ENCODE measurements at regions not wholly inside any gene's neighbourhood (a gene's known extent, or its start where the extent isn't known, plus 50 kb on each side); places are given as distances from the start of the nearest gene placed in this dataset.
"Not testable (repeated sequence)": the region's sequence is repeated elsewhere in the genome, so short reads cannot be mapped to it uniquely, and the experiment has no call there.

DNA sequence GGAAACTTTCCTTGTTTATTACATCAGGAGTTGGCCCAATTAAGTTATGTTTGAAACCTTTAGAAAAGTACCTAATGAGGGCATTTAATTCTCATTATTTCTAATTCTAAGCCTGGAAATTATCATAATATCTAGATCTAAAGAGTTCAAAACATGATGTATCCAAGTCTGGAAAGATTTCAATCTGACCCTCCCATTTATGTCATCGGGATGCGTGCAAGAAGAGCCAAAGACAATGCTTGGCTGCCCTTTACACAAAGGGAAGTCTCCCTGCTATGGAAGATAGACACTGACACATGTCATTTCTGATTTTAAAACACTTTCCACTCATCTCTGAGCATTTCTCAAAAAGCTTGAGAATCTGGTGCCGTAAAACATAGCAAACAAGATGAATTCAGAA is 222.4 kb downstream of the ANTXR2 start:
- no peak for DNase-seq (ENCODE audit: low read depth in 2 of 2)

DNA sequence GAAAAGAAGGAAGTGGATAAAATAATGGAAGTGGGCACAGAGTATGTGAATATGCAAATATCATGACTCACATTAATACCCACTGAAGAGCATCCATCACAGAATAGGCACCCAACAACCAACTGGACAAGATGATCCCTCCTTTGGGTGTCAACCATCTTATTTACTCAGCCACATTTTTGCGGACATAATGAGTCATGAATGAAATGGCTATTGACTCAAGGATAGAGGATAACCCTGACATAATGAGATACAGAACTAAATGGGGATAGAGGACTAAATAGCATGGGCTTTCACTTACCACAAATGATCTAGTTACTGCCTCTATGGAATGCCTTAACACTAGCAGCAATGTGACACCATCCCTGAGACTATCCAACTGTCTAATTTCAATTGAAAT is 224.7 kb downstream of the ANTXR2 start:
- DNase-seq (ENCODE audit: low read depth in 2 of 2): no peak

DNA sequence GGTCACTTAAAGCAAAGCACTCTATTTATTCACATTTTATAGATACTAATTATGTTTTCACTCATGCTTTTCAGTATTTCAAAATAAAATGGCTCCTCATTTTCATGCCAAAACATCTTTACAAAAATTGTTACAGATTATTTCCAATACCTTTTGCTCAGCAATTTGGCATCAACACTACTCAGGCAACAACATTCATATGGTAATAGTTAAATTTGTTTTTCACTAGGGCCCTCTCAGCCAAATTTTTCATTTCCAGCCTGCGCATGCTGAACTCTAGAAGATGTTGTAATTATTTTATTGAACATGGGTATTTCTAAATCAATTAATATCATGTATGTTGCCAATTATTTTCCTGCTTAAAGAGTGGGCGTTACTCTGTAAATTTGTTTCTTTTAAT is 225.6 kb downstream of the ANTXR2 start:
- DNase-seq (ENCODE audit: low read depth in 2 of 2): no peak

DNA sequence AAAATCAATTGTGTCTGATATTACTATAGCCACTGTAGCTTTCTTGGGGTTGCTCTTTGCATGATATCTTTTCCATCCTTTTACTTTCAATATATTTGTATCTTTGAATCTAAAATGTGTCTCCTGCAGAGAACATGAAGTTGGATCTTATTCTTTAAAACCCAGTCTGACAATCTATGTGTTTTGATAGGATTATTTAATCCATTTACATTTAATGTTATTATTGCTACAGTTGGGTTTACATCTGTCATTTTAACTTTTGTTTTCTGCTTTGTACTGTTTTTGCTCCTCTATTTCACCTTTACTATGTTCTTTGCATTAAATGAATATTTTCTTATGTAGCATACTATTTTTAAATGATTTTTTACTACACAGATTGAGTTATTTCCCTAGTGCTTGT is 230.9 kb downstream of the ANTXR2 start:
- DNase-seq (ENCODE audit: low read depth in 2 of 2): no peak

DNA sequence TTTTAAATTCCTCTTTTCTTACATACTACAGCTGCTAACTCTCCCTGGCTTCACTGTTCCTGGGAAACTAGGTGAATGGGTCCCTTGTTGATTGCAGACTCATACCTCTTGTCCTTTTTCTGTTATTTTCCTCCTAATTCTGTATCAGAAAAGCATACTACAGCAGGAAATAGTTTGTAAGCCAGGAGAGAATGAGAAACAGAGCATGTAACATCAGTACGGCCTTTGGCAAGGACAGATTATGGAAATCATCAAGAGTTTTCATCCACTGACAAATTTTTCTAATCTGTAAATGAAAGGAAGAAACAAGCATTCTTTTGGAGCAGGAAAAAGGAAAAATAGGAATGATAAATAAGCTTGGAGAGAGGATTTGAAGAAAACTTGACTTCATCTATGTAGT is 239.2 kb downstream of the ANTXR2 start:
- DNase-seq (ENCODE audit: low read depth in 2 of 2): no peak

DNA sequence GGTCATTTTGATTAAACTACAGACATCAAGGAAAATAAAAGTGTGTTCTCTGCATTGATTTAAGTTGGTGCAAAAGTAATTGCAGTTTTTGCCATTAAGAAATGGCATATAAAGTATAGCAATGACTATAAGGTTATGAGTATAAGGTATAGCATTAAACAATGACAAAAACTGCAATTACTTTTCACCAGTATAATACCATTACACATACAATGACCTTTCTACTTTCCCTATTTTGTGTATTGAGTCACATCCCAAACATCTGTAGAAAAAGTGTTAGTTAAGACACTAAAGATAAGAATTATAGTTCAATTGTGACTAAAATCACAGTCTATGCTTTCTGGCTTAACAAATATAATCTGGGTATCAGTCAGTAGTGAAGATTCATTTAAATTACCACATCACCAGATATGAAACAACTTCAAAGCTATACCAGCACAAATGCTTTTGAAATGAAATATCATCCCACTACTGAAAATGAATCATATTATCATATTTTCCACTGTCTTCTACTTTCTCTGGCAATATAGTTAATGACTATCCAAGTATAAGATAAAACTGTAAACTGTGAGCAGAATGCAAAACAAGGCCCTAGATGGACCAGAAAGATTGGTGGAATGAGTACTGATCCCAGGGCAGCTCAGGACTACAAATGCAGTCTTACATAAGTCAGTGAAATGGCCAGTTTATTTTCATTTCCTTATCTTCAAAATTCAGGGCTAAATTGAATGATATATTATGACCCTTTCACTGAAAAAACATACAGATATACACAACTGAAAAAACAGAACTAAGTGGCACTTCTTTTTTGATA is 241.1 kb downstream of the ANTXR2 start:
- no peak for DNase-seq (ENCODE audit: low read depth in 2 of 2)

DNA sequence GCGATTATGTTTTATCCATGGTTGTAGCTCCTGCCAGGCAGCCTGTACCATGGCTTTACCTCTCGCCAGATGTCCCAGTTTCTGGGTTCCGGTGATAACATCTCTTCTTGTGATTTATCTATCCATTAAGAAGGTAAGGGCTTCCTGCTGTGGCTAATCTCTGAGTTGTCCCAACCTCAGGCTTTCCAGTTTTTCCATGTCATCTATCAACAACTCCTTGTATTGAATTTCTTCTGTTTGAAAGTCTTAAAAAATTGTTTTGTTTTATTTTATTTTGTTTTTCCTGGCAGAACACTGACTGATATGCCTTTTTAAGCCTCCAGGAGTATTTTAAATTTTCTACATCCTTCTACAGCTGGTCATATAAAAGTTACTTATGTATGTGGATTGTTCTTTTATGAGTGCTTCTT is 241.9 kb downstream of the ANTXR2 start:
- no peak for DNase-seq (ENCODE audit: low read depth in 2 of 2)

DNA sequence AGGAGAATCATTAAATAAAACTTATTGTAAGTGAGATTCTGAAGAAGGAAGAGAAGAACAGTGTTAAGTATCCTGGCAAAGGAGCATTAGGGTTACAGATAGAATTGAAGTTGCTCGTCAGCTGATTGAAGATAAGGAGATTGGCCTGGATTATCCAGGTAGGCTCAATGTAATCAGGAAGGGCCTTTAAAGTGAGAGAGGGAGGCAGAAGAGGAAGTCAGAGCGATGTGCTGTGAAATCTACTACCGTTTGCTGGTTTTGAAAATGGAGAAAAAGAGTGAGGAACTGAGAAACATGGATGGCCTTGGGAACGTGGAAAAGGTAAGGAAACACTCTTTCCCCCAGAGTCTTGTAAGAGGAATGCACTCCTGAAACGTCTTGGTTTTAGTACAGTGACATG is 245.7 kb downstream of the ANTXR2 start:
- DNase-seq (ENCODE audit: low read depth in 2 of 2): no peak

DNA sequence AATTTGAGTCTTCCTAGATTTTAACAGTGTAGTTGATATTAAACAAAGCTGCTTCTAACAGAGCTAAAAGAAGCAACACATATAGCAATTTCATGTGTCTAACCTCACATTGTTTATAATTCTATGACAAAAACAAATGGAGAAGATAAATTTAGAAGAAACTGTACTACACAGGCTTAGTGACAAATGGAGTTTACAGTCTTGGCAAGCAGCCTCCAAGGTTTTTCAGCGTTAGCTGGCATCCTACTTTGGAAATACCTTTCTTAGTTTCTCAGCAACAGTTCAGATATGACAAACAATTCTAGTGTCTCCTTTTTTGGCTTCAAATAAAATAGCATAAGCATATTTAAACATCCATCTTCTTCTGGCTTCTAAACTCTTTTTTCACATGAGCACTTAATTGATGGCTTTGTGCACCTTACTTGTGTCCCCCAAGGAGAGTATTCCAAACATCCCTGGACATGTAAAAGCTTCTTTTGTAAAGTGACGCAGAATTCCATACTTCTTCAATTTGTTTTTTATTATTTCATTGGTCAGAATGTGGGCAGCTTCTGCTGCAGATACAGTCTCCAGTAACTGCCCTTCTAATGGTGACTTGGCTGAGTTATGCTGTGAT is 249.8 kb downstream of the ANTXR2 start:
- no peak for DNase-seq (ENCODE audit: low read depth in 2 of 2)

DNA sequence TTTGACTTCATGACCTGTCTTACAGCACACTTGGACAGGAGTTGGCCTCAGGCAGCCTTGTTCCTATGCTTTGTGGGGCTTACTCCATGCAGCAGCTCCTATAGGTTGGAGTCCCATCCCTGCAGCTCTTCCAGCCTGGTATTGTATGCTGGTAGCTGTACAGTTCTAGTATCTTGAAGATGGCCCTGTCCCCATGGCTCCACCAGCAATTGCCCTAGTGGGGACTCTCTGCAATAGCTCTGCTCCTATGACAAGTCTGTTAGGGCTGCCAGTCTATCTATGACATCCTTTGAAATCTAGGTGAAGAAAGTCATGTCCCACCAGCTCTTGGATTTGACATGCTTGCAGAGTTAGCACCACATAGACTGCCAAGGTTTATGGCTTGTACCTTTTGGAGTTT is 252.6 kb downstream of the ANTXR2 start:
- DNase-seq (ENCODE audit: low read depth in 2 of 2): no peak

DNA sequence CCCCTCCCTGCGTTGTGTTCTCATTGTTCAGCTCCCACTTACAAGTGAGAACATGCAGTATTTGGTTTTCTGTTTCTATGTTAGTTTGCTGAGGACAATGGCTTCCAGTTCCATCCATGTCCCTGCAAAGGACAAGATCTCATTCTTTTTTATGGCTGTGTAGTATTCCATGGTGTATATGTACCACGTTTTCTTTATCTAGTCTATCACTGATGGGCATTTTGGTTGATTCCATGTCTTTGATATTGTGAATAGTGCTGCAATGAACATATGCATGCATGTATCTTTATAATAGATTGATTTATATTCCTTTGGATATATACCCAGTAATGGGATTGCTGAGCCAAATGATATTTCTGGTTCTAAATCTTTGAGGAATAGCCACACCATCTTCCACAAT is 265.1 kb downstream of the ANTXR2 start:
- not testable (repeated sequence) for DNase-seq (ENCODE audit: low read depth in 2 of 2)

DNA sequence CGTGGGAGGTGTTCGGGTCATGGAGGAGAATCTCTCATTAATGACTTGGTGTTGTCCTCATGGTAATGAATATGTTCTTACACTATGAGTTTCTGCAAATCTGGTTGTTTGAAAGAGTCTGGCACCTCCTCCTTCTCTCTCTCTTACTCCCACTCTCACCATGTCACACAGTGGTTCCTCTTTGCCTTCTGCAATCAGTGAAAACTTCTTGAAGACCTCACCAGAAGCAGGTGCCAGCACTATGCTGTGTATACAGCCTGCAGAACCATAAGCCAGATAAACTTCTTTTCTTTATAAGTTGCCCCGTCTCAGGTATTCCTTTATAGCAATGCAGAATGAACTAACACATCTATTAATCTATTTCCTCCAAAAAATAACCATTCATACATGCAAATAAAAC is 275.0 kb downstream of the ANTXR2 start:
- DNase-seq (ENCODE audit: low read depth in 2 of 2): no peak

DNA sequence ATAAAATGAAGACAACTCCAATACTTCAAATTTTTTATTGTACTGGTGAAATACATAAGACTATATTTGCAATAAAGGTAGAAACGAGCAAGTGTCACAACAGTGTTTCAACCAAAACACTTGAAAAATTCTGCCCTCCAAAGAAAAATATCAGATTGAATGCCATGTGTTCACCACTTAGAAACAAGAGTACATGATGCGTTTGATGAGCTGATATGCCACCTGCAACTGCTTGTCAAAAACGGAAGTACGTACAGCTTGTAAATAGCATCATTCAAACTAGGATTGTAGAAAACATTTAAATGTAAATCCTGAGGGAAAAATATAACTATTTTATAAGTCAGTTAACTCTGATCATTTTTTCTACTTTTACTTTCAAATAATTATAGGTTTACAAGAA is 276.1 kb downstream of the ANTXR2 start:
- DNase-seq (ENCODE audit: low read depth in 2 of 2): no peak

DNA sequence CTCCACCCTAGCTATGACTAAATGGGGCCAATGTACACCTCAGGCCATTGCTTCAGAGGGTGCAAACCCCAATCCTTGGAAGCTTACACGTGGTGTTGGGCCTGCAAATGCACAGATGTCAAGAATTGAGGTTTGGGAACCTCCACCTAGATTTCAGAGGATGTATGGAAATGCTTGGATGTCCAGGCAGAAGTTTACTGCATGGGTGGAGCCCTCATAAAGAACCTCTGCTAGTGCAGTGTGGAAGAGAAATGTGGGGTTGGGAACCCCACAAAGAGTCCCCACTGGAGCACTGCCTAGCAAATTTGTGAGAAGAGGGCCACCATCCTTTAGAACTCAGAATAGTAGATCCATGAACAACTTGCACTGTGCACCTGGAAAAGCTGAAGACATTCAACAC is 284.1 kb downstream of the ANTXR2 start:
- DNase-seq (ENCODE audit: low read depth in 2 of 2): no peak

DNA sequence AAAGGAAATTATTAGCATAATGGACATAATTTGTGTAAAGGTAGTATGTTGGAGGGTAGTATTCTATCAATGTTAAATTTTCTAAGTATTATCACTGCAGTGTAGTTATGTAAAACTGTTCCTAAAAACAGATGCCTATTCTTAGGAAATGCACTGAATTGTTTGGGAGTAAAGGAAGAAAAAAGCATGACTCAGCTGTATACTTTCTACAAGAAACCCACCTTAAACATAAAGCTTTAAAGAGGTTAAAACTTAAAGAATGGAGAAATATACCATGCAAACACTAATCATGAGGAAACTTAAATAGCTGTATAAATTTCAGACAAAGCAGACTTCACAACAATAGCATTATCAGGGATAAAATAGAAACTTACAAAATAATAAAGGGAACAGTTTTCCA is 292.9 kb downstream of the ANTXR2 start:
- no peak for DNase-seq (ENCODE audit: low read depth in 2 of 2)

DNA sequence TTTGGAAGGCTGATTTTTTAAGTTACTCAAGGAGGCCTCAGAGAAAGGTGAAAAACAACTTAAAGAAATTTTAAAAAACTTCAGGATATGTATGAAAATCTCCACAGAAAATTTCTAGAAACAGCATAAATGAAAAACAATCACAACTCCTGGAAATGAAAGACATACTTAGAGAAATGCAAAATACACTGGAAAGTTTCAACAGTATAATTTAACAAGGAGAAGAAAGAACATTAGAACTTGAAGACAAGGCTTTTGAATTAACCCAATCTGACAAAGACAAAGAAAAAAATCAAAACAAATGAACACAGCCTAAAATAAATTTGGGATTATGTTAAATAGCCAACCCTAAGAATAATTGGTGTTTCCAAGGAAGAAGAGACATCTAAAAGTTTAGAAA is 300.5 kb downstream of the ANTXR2 start:
- no peak for DNase-seq (ENCODE audit: low read depth in 2 of 2)

DNA sequence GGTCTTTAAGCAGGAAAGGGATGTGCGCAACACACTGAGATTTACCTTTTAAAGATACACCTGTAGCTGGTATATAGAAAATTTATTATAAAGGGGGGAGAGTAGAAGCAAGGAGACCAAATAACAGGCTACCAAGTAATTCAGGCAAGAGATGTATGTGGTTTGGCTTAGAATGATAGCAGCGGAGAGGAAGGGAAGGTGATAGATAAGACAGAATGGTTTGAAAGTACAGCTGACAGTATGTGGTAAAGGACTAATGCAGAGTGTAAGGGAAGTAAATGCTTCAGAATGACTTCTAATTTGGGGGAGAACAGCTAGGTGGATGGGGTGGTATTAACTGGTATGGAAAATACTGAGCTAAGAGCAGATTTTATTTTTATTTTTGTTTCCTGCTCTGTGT is 308.9 kb downstream of the ANTXR2 start:
- no peak for DNase-seq (ENCODE audit: low read depth in 2 of 2)

DNA sequence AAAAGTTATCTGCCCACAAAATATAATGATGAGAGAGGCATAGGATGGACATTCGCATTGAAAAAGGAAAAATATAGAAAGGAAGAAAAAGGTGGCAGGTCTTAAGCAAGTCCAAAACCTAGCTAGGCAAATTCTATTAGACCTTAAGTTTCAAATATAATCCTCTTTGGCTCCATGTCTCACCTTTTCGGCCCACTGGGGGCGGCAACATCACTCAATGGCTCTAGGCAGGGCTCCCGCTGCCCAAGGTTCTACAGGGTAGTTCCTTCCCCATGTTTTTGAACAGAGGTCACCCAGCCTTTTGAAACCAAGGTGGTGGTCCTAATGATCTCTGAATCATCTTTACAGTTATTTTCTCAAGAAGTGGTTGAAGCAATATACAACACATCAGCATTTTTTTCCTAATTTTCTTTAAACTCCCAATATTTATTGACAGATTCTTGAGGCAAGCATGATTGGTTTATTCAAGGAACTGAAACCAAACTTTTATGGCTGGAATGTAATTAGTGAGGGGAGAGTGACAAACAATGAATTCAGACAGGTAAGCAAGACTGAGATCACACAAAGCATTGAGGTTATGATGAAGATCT is 309.4 kb downstream of the ANTXR2 start:
- DNase-seq (ENCODE audit: low read depth in 2 of 2): no peak

DNA sequence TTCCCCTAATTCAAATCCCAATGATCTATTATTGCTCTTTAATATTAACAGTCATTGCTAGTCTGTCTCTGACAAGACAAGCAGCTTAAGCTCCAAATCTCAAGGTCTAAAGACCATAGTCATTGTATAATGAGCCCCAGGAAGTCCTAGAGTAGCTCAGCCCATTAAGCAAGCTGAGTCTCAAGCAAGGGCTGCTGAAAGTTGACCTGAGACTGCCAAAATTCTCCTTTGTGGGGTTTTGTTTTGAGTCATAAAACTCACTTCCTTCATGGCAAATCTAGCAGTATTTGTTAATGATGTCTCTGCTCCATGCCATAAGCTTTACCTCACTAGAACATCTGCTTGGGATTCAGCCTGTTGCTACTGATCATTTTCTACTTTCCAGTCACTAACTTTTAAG is 313.2 kb downstream of the ANTXR2 start:
- DNase-seq (ENCODE audit: low read depth in 2 of 2): no peak

DNA sequence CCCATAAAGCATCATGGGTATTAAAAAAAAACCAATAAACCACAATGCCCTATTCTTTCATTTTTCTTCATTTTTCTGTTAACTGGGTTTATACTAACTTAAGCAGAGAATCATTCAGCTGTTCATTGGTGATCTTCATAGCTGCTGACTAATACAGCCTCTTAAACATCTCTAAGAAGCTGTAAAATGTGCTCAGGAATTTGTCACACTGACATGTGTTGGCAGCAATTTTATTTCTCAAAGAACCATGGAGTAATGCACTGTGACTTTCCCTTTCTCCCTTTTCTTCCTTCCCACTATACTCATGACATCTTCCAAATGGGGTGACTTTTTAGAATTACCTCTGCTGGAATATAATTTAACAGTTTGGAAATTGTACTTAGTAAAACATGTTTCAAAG is 315.4 kb downstream of the ANTXR2 start:
- no peak for DNase-seq (ENCODE audit: low read depth in 2 of 2)

DNA sequence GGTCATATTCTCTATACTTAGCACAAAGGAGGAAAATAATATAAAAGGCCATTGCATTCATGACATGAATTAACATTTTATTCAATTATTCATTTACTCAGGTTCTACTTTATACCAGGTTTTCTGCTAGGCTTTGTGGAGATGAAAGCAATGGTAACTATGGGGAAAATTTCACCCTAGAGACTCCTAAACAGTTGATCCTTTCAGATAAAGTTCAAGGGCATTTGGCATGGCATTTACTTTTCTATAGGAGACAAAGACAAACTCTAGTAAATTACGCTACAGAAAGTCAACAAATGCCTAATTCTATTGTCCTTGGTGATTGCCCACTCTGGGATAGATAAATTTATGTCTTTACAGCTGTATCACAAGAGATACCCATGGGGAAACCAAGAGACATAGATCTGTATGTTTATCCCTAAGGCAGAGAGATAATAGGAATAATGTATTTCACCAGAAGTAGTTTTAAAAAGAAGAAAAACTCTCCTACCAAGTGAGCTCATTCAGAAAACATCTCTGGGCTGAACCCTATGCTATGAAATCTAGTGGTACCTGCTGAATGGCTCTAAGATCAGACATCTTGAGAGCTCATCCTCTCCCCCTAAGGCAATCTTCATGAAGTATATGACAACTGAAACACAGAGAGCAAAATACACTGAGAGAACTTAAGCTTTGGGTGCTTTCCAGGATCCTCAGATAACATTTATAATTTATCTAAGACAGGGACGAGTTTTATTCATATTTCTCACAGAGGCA is 316.7 kb downstream of the ANTXR2 start:
- no peak for DNase-seq (ENCODE audit: low read depth in 2 of 2)

DNA sequence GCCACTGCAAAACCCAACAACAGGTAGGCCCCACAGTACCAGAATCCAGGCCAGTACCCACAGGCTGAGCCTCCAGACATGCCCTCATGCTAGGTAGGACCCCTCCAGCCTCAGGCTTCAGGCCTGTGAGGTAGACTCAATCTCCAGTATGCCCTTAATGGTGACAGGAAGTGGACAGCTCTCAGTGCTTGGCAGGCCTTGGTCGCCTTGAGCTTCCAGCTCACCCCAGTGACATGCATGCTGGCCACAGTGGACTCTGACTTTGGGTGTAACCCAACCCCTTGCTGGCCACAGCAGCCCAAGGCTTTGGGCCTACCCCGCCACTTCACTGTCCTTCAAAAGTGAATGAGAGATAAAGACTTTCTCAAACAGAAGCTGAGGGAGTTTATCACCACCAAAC is 324.2 kb downstream of the ANTXR2 start:
- no peak for DNase-seq (ENCODE audit: low read depth in 2 of 2)

DNA sequence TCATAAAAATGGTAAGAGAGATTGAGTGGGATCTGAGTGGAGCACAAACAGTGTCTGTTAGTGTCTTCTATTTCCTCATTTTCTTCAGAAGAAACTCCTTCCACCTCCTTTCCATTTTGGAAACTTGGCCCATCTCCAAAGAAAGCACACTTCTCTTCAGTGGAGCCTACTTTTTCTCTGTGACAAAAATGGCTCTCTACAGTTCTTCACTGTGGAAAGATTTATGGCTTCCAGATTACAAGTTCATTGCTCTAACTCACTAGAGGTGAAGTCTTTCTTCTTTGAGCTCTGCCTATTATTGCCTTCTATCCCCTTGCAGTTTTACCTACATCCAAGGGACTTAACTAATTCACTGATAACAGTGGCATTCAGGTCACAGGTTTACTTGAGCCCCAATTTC is 325.8 kb downstream of the ANTXR2 start:
- no peak for DNase-seq (ENCODE audit: low read depth in 2 of 2)

Measured in stimulated activated CD4-positive, alpha-beta T cell treated with anti-CD3 and anti-CD28 coated beads, Interleukin-12 subunit alpha, Interleukin-12 subunit beta, amount 100 ng/mL, for 24 hours (primary cell).